ENCODE measurements at regions not wholly inside any gene's neighbourhood (a gene's known extent, or its start where the extent isn't known, plus 50 kb on each side); places are given as distances from the start of the nearest gene placed in this dataset.
"Not testable (repeated sequence)": the region's sequence is repeated elsewhere in the genome, so short reads cannot be mapped to it uniquely, and the experiment has no call there.

DNA sequence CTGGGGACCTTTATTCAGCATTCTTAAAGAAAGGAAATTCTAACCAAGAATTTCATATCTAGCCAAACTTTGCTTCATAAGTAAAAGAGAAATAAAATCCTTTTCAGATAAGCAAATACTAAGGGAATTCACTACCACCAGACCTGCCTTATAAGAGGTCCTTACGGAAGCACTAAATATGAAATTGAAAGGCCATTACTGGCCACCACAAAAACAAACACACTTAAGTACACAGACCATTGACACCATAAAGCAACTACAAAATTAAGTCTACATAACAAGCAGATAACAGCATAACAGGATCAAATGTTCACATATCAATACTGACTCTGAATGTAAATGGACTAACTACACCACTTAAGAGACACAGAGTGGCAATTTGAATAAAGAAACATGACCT lies 361.4 kb upstream of the POU5F2 start:
- Histone ChIP-seq H3F3A (ENCODE audit: insufficient read depth) (no peaks in the 10 kb centered on the region), H3K9me2 (ENCODE audit: insufficient read depth) (0 out of 2 replicates have a peak, but pooled peaks cover 4% of the 10 kb centered on the region), H4K20me1 (ENCODE audit: insufficient read depth) (no peaks in the 10 kb centered on the region; the same call in 1 of the 2 replicates), H3K79me2 (ENCODE audit: insufficient read depth) (peaks cover 99% of the 10 kb centered on the region), H3K4me1 (ENCODE audit: insufficient read depth) (no peaks in the 10 kb centered on the region), H3K27ac (no peak overlapping the region), H2AFZ (no peak overlapping the region), H3K4me2 (ENCODE audit: unreplicated experiment) (no peak overlapping the region), H3K9me3 (ENCODE audit: low read depth) (peaks cover 6% of the 10 kb centered on the region), H3K9ac (no peak overlapping the region), H3K4me3 (no peak overlapping the region), H3K36me3 (ENCODE audit: low read depth) (no peaks in the 10 kb centered on the region; the same call in 1 of the 2 replicates), H3K27me3 (replicated peaks; ENCODE audit: insufficient read depth) (no peaks in the 10 kb centered on the region)
- DNase-seq: no peak
- WGBS, 2 experiments (ENCODE audit: low coverage in 1 of 2, low lambda C conversion rate in 2 of 2, missing lambda C conversion rate in 2 of 2): 93 to 96% methylated on average over 1 of the region's 1 CpG
- no peak for TF ChIP-seq EZH2 (IDR thresholded peaks at IDR 0.05; ENCODE audit: insufficient read depth, poor library complexity, severe bottlenecking)
- no peak for TF ChIP-seq EZH2phosphoT487 (IDR thresholded peaks at IDR 0.05; ENCODE audit: insufficient read depth, low read depth)
- in situ Hi-C loops (cut with MboI): no loop called here

GRCh38 chr5:94097384-94097783 lies 356.0 kb upstream of the POU5F2 start:
- H3K4me3 ChIP-seq; H2AFZ ChIP-seq; DNase-seq; H4K20me1 ChIP-seq (ENCODE audit: insufficient read depth); H3F3A ChIP-seq (ENCODE audit: insufficient read depth); H3K4me1 ChIP-seq (ENCODE audit: insufficient read depth); H3K27me3 ChIP-seq (replicated peaks; ENCODE audit: insufficient read depth); in situ Hi-C loops (cut with MboI); H3K9ac ChIP-seq; H3K9me2 ChIP-seq (ENCODE audit: insufficient read depth); H3K36me3 ChIP-seq (ENCODE audit: low read depth); H3K4me2 ChIP-seq (ENCODE audit: unreplicated experiment); H3K27ac ChIP-seq; H3K9me3 ChIP-seq (ENCODE audit: low read depth): not testable (repeated sequence)
- 90 to 100% methylated on average over 1 to 2 of the region's 2 CpGs for WGBS, 2 experiments (ENCODE audit: low coverage in 1 of 2, low lambda C conversion rate in 2 of 2, missing lambda C conversion rate in 2 of 2)
- H3K79me2 ChIP-seq (ENCODE audit: insufficient read depth): peaks cover 99% of the 10 kb centered on the region

DNA sequence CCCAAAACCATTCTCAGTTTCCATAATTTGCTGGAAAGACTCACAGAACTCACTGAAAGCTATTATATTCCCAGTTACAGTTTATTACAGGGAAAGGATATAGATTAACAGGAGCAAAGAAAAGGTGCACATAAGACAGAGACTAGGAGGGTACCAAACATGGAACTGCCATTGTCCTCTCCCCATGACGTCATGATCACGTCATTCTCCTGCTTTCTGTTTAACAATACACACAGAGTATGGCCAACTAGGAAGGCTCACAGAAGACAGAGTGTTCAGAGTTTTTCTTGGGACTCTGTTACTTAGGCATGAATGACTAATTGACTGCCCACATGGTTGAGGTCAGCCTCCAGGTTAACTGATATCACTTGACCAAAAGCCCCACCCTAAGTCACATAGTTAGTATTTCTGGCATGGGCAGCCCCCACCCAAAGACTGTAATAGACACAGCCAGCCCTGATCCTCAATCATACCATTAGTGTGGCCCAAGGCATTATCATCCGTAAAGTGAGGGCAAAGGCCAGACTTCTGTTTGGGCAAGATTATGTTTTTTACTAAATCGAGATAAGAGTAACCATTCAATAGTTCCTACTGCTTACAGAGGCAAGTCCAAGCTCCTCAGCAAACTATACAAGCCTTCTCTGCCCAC lies 353.5 kb upstream of the POU5F2 start:
- Histone ChIP-seq H3F3A (ENCODE audit: insufficient read depth) (no peaks in the 10 kb centered on the region), H3K36me3 (ENCODE audit: low read depth) (no peaks in the 10 kb centered on the region), H3K79me2 (ENCODE audit: insufficient read depth) (peaks cover 98% of the 10 kb centered on the region), H3K9ac (no peak overlapping the region), H4K20me1 (ENCODE audit: insufficient read depth) (peaks cover 5% of the 10 kb centered on the region; the same call in 1 of the 2 replicates), H2AFZ (no peak overlapping the region), H3K27me3 (replicated peaks; ENCODE audit: insufficient read depth) (no peaks in the 10 kb centered on the region), H3K9me3 (ENCODE audit: low read depth) (no peaks in the 10 kb centered on the region), H3K27ac (no peak overlapping the region), H3K9me2 (ENCODE audit: insufficient read depth) (peaks cover 3% of the 10 kb centered on the region; the same call in 1 of the 2 replicates), H3K4me3 (no peak overlapping the region), H3K4me1 (ENCODE audit: insufficient read depth) (0 out of 2 replicates have a peak, but pooled peaks cover 3% of the 10 kb centered on the region), H3K4me2 (ENCODE audit: unreplicated experiment) (no peak overlapping the region)
- DNase-seq: no peak
- 89 to 90% methylated on average over 4 of the region's 4 CpGs for WGBS, 2 experiments (ENCODE audit: low coverage in 1 of 2, low lambda C conversion rate in 2 of 2, missing lambda C conversion rate in 2 of 2)
- TF ChIP-seq EZH2 (IDR thresholded peaks at IDR 0.05; ENCODE audit: insufficient read depth, poor library complexity, severe bottlenecking) (no peak), EZH2phosphoT487 (IDR thresholded peaks at IDR 0.05; ENCODE audit: insufficient read depth, low read depth) (no peak)
- in situ Hi-C loops (cut with MboI): no loop called here

GRCh38 chr5:94093300-94093699 lies 351.9 kb upstream of the POU5F2 start:
- no peak for TF ChIP-seq EZH2phosphoT487 (IDR thresholded peaks at IDR 0.05; ENCODE audit: insufficient read depth, low read depth)
- TF ChIP-seq EZH2 (IDR thresholded peaks at IDR 0.05; ENCODE audit: insufficient read depth, poor library complexity, severe bottlenecking): no peak

DNA sequence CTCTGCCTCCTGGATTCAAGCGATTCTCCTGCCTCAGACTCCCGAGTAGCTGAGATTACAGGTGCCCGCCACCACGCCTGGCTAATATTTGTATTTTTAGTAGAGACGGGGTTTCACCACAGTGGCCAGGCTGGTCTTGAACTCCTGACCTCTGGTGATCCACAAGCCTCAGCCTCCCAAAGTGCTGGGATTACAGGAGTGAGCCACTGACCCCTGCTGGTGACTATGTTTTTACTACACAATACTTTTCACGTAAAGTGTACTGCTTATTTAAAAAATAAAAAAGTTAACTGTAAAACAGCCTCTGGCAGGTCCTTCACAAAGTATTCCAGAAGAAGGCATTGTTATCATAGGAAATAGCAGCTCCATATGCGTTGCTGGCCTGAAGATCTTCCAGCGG lies 345.2 kb upstream of the POU5F2 start:
- H3K4me1 ChIP-seq (ENCODE audit: insufficient read depth); H3K27me3 ChIP-seq (replicated peaks; ENCODE audit: insufficient read depth); H3K9me2 ChIP-seq (ENCODE audit: insufficient read depth); H3K36me3 ChIP-seq (ENCODE audit: low read depth); H3F3A ChIP-seq (ENCODE audit: insufficient read depth); in situ Hi-C loops (cut with MboI); H2AFZ ChIP-seq; H3K9me3 ChIP-seq (ENCODE audit: low read depth); H3K4me2 ChIP-seq (ENCODE audit: unreplicated experiment); H3K9ac ChIP-seq; H3K4me3 ChIP-seq; H4K20me1 ChIP-seq (ENCODE audit: insufficient read depth); H3K27ac ChIP-seq: not testable (repeated sequence)
- 93 to 94% methylated on average over 8 of the region's 8 CpGs for WGBS, 2 experiments (ENCODE audit: low coverage in 1 of 2, low lambda C conversion rate in 2 of 2, missing lambda C conversion rate in 2 of 2)
- H3K79me2 ChIP-seq (ENCODE audit: insufficient read depth): peaks cover 93% of the 10 kb centered on the region
- peak; percentile 17 for DNase-seq

More at GRCh38 chr5:94093300-94093699, 351.9 kb upstream of the POU5F2 start:
- Histone ChIP-seq H3K36me3 (ENCODE audit: low read depth) (no peaks in the 10 kb centered on the region), H3K4me1 (ENCODE audit: insufficient read depth) (0 out of 2 replicates have a peak, but pooled peaks cover 3% of the 10 kb centered on the region), H3K27me3 (replicated peaks; ENCODE audit: insufficient read depth) (no peaks in the 10 kb centered on the region), H3K9me3 (ENCODE audit: low read depth) (no peaks in the 10 kb centered on the region), H4K20me1 (ENCODE audit: insufficient read depth) (peaks cover 5% of the 10 kb centered on the region; the same call in 1 of the 2 replicates), H3K4me2 (ENCODE audit: unreplicated experiment) (no peak overlapping the region), H3K79me2 (ENCODE audit: insufficient read depth) (peaks cover 98% of the 10 kb centered on the region), H3K27ac (no peak overlapping the region), H3F3A (ENCODE audit: insufficient read depth) (no peaks in the 10 kb centered on the region), H3K9me2 (ENCODE audit: insufficient read depth) (no peaks in the 10 kb centered on the region; the same call in 1 of the 2 replicates), H3K9ac (no peak overlapping the region), H2AFZ (no peak overlapping the region), H3K4me3 (no peak overlapping the region)
- in situ Hi-C loops (cut with MboI): no loop called here
- DNase-seq: no peak

All from GM23248 (cell line).